HFF-Myc (cell line): ENCODE measurements at regions not wholly inside any gene's neighbourhood (a gene's known extent, or its start where the extent isn't known, plus 50 kb on each side); places are given as distances from the start of the nearest gene placed in this dataset.

Experiments
- DNase-seq: peaks from one replicate; pipeline ENCODE4 v3.0.0-alpha.2; 2011; ENCODE audit warnings: low read depth; ENCODE audit errors: extremely low read depth
- H3K4me3 ChIP-seq: replicated peaks from 2 replicates; pipeline ENCODE4 v1.5.1; 2011; ENCODE audit warnings: low read depth, mild to moderate bottlenecking, control low read depth, low read length
- TF ChIP-seq, protein P1 (sequence below): IDR thresholded peaks from 2 replicates; pipeline ENCODE4 v1.5.1; 2012; ENCODE audit warnings: mild to moderate bottlenecking, low read depth, low read length, control low read depth; ENCODE audit errors: missing control alignments

DNA sequence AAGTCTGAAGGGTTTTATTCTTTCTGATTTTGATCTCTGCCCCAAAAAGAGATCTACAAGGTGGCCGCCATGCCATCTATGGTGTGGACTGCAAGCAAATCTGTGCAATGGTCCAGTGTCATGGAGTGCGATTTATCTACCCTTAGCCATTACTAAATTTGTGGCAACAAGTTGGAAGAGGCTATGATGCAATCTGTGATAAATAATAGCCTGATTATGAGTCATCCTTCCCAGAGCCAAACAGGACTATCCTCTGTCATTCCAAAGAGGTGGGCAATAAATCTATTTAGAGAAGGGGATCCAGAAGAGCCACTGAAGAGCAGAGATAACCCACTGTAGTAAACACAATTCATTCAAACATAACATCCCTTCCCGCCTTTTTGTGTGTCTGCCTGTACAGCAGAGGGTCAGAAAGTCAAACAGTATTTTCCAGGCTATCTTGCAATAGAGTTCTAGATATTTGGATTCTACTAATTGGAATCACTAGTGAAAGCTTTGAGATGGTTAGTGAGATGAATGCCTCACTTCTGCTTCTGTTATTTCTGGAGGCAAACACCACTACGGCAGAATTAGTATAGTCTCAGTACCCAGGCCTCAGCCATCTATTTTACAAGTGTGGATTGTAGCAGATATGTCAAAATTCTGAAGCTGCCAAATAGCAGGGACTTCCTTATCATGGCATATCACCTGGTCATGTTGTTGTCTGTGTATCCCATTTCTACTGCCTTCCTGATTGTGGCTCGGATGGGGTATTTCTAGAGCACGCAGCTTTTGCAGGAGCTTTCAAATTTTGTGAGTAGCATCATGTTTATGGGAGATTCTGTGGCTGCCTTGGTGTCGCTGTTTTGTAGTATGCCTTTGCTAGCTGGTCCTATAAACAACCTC lies 192.0 kb downstream of the SMIM20 start:
- DNase-seq, result no peak
- TF ChIP-seq, protein P1, sequence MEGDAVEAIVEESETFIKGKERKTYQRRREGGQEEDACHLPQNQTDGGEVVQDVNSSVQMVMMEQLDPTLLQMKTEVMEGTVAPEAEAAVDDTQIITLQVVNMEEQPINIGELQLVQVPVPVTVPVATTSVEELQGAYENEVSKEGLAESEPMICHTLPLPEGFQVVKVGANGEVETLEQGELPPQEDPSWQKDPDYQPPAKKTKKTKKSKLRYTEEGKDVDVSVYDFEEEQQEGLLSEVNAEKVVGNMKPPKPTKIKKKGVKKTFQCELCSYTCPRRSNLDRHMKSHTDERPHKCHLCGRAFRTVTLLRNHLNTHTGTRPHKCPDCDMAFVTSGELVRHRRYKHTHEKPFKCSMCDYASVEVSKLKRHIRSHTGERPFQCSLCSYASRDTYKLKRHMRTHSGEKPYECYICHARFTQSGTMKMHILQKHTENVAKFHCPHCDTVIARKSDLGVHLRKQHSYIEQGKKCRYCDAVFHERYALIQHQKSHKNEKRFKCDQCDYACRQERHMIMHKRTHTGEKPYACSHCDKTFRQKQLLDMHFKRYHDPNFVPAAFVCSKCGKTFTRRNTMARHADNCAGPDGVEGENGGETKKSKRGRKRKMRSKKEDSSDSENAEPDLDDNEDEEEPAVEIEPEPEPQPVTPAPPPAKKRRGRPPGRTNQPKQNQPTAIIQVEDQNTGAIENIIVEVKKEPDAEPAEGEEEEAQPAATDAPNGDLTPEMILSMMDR, result no peak
- no peak overlapping the region for H3K4me3 ChIP-seq

GRCh38 chr4:26106776-26107175 lies 192.8 kb downstream of the SMIM20 start:
- H3K4me3 ChIP-seq, result no peak overlapping the region
- DNase-seq, result no peak
- TF ChIP-seq, protein P1, result no peak

- TF ChIP-seq, protein P1, result no peak
- H3K4me3 ChIP-seq, result no peak overlapping the region
- no peak for DNase-seq
Observed at GRCh38 chr4:26108054-26108453, 194.0 kb downstream of the SMIM20 start.

DNA sequence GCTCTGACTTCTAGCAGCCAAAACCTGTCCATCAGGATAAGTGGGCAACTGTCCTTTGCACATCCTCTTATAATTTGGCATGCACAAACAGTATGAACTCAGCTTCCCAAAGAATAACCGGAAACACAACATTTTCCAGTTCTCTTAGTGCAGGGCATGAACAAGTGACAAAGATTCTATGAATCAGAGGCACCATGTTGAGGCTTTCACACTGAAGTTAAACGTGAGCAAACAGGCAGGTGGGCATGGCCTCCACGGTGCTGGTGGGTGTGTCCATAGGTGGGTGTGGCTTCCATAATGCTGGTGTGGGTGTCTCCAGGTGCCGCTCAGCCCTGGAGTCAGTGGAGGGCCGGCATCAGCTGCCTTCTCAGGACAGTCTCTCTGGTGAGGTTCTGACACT lies 196.5 kb downstream of the SMIM20 start:
- TF ChIP-seq, protein P1, result no peak
- DNase-seq, result no peak

GRCh38 chr4:26113339-26113940 lies 199.4 kb downstream of the SMIM20 start:
- no peak for DNase-seq
- TF ChIP-seq, protein P1, result no peak

More for the DNA sequence above, 196.5 kb downstream of the SMIM20 start:
- H3K4me3 ChIP-seq, result no peak overlapping the region

GRCh38 chr4:26116057-26116456 lies 202.0 kb downstream of the SMIM20 start:
- no peak overlapping the region for H3K4me3 ChIP-seq
- TF ChIP-seq, protein P1, result no peak
- no peak for DNase-seq

More at GRCh38 chr4:26113339-26113940, 199.4 kb downstream of the SMIM20 start:
- H3K4me3 ChIP-seq, result no peak overlapping the region
